ENCODE measurements at regions not wholly inside any gene's neighbourhood (a gene's known extent, or its start where the extent isn't known, plus 50 kb on each side); places are given as distances from the start of the nearest gene placed in this dataset.

GRCh38 chr1:194194724-194195123, 1008.3 kb upstream of the B3GALT2 start:
- Histone ChIP-seq H3K4me3 (replicated peaks in 1 of 3) (no peak overlapping the region), H3K27me3 (no peaks in the 10 kb centered on the region), H3K27ac (no peak overlapping the region), H3K36me3 (no peaks in the 10 kb centered on the region), H3K9me3 (no peaks in the 10 kb centered on the region), H3K4me1 (no peaks in the 10 kb centered on the region)
- TF ChIP-seq CTCF (IDR thresholded peaks at IDR 0.05) (no peak), POLR2A (IDR thresholded peaks at IDR 0.05) (no peak)
- DNase-seq, result no peak
- whole genome bisulfite sequencing, 2 donors, result 92 to 94% methylated on average over 2 of the region's 2 CpGs
- intact Hi-C loops (cut with DNase I), result no loop called here

- intact Hi-C loops (cut with DNase I), result no loop called here
These were observed 998.6 kb upstream of the B3GALT2 start for GRCh38 chr1:194184974-194185373.

GRCh38 chr1:194184425-194184824, 998.0 kb upstream of the B3GALT2 start:
- no peaks in the 10 kb centered on the region for H3K9me3 ChIP-seq
- H3K4me3 ChIP-seq (replicated peaks in 1 of 3), result no peak overlapping the region
- DNase-seq, result no peak
- TF ChIP-seq POLR2A (IDR thresholded peaks at IDR 0.05) (no peak), CTCF (IDR thresholded peaks at IDR 0.05) (no peak)
- intact Hi-C loops (cut with DNase I), result no loop called here
- no peaks in the 10 kb centered on the region for H3K4me1 ChIP-seq
- H3K36me3 ChIP-seq, result no peaks in the 10 kb centered on the region
- no peak overlapping the region for H3K27ac ChIP-seq
- no peaks in the 10 kb centered on the region for H3K27me3 ChIP-seq

More at GRCh38 chr1:194184974-194185373, 998.6 kb upstream of the B3GALT2 start:
- H3K27me3 ChIP-seq, result no peaks in the 10 kb centered on the region
- no peak overlapping the region for H3K4me3 ChIP-seq (replicated peaks in 1 of 3)
- H3K4me1 ChIP-seq, result no peaks in the 10 kb centered on the region
- no peaks in the 10 kb centered on the region for H3K36me3 ChIP-seq
- H3K27ac ChIP-seq, result no peak overlapping the region
- no peak for TF ChIP-seq CTCF (IDR thresholded peaks at IDR 0.05)
- TF ChIP-seq POLR2A (IDR thresholded peaks at IDR 0.05), result no peak
- no peaks in the 10 kb centered on the region for H3K9me3 ChIP-seq
- DNase-seq, result no peak

- WGBS, 2 donors, result 92 to 95% methylated on average over 4 to 5 of the region's 5 CpGs
These were observed 995.4 kb upstream of the B3GALT2 start for GRCh38 chr1:194181845-194182244.

GRCh38 chr1:194176212-194176611, 989.8 kb upstream of the B3GALT2 start:
- TF ChIP-seq CTCF (IDR thresholded peaks at IDR 0.05) (no peak), POLR2A (IDR thresholded peaks at IDR 0.05) (no peak)
- Histone ChIP-seq H3K27me3 (no peaks in the 10 kb centered on the region), H3K4me3 (replicated peaks in 1 of 3) (no peak overlapping the region), H3K27ac (no peak overlapping the region), H3K9me3 (no peaks in the 10 kb centered on the region), H3K36me3 (no peaks in the 10 kb centered on the region), H3K4me1 (no peaks in the 10 kb centered on the region)
- intact Hi-C loops (cut with DNase I), result no loop called here
- 65 to 67% methylated on average over 2 of the region's 2 CpGs for WGBS, 2 donors
- DNase-seq, result no peak

More at GRCh38 chr1:194181845-194182244, 995.4 kb upstream of the B3GALT2 start:
- H3K4me3 ChIP-seq (replicated peaks in 1 of 3), result no peak overlapping the region
- H3K4me1 ChIP-seq, result no peaks in the 10 kb centered on the region
- no peaks in the 10 kb centered on the region for H3K27me3 ChIP-seq
- no peaks in the 10 kb centered on the region for H3K9me3 ChIP-seq
- no peaks in the 10 kb centered on the region for H3K36me3 ChIP-seq
- H3K27ac ChIP-seq, result no peak overlapping the region
- intact Hi-C loops (cut with DNase I), result no loop called here
- TF ChIP-seq CTCF (IDR thresholded peaks at IDR 0.05), result no peak
- no peak for TF ChIP-seq POLR2A (IDR thresholded peaks at IDR 0.05)
- no peak for DNase-seq

Data from thyroid gland (tissue), 4 donors.